Kidney epithelial cell (primary cell): ENCODE measurements at regions not wholly inside any gene's neighbourhood (a gene's known extent, or its start where the extent isn't known, plus 50 kb on each side); places are given as distances from the start of the nearest gene placed in this dataset.

ENCODE experiments used
- DNase-seq: peaks from one replicate; pipeline ENCODE4 v3.0.0-alpha.2; 2010; ENCODE audit warnings: low read depth
- H3K27me3 ChIP-seq: 2 replicates; pipeline ENCODE4 v1.6.0; 2011; ENCODE audit warnings: low read length; ENCODE audit not compliant: control insufficient read depth, insufficient read depth
- H3K36me3 ChIP-seq: 2 replicates; pipeline ENCODE4 v1.5.1; 2011; ENCODE audit warnings: low read length; ENCODE audit not compliant: control insufficient read depth, insufficient read depth
- H3K4me3 ChIP-seq: 2 replicates; pipeline ENCODE4 v1.5.1; 2011; ENCODE audit warnings: low read depth, mild to moderate bottlenecking, control low read depth, low read length
- CTCF ChIP-seq: IDR thresholded peaks from 2 replicates; pipeline ENCODE4 v1.5.1; 2011; ENCODE audit warnings: mild to moderate bottlenecking, moderate library complexity, low read length, control low read depth, inconsistent platforms; ENCODE audit not compliant: insufficient read depth, poor library complexity, severe bottlenecking

- no peak overlapping the region for H3K4me3 ChIP-seq
- DNase-seq: no peak
- TF ChIP-seq CTCF: no peak
- no peaks in the 10 kb centered on the region for H3K27me3 ChIP-seq
- no peaks in the 10 kb centered on the region for H3K36me3 ChIP-seq
These were observed 891.4 kb downstream of the METTL15 start for GRCh38 chr11:28999620-29000019.

GRCh38 chr11:28992996-28993395 lies 884.8 kb downstream of the METTL15 start:
- no peak overlapping the region for H3K4me3 ChIP-seq
- no peaks in the 10 kb centered on the region for H3K27me3 ChIP-seq
- TF ChIP-seq CTCF: no peak
- no peaks in the 10 kb centered on the region for H3K36me3 ChIP-seq
- DNase-seq: no peak

GRCh38 chr11:28984231-28984630 lies 876.0 kb downstream of the METTL15 start:
- no peak for TF ChIP-seq CTCF
- no peaks in the 10 kb centered on the region for H3K36me3 ChIP-seq
- DNase-seq: peak; percentile 10
- H3K4me3 ChIP-seq: no peak overlapping the region
- no peaks in the 10 kb centered on the region for H3K27me3 ChIP-seq

- TF ChIP-seq CTCF: no peak
- no peaks in the 10 kb centered on the region for H3K36me3 ChIP-seq
- no peak overlapping the region for H3K4me3 ChIP-seq
- DNase-seq: no peak
- H3K27me3 ChIP-seq: no peaks in the 10 kb centered on the region
These were observed 875.6 kb downstream of the METTL15 start for GRCh38 chr11:28983780-28984179.

- no peaks in the 10 kb centered on the region for H3K27me3 ChIP-seq
- H3K4me3 ChIP-seq: no peak overlapping the region
- DNase-seq: no peak
- H3K36me3 ChIP-seq: no peaks in the 10 kb centered on the region
- TF ChIP-seq CTCF: no peak
These were observed 873.2 kb downstream of the METTL15 start for GRCh38 chr11:28981381-28981780.

- no peak for DNase-seq
- Histone ChIP-seq H3K27me3 (no peaks in the 10 kb centered on the region), H3K4me3 (no peak overlapping the region), H3K36me3 (no peaks in the 10 kb centered on the region)
- TF ChIP-seq CTCF: no peak
These were observed 868.6 kb downstream of the METTL15 start for GRCh38 chr11:28976801-28977145.
